ENCODE measurements at regions not wholly inside any gene's neighbourhood (a gene's known extent, or its start where the extent isn't known, plus 50 kb on each side); places are given as distances from the start of the nearest gene placed in this dataset.

DNA sequence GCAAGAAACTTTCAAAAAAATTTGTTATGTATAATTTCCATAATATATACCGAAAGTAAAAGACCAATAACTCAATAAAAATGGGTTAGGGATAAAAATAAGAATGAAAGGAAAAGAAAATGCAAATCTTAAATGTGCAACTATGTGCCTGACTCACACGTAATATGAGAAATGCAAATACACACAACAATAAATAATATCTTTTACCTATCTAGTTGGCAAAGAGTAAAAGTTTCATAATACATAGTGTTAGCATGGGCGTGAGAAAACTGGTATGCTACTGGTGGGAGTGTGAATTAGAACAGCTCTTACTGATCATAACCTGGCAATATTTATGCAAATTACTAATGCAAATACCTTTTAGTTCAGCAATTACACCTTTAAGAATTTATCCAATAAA, 438.5 kb upstream of the CITED2 start:
- Histone ChIP-seq H3K36me3 (ENCODE audit: insufficient read depth, low read length) (no peaks in the 10 kb centered on the region), H3K27me3 (ENCODE audit: insufficient read depth, low read length) (no peaks in the 10 kb centered on the region), H3K9me3 (ENCODE audit: low read length) (no peaks in the 10 kb centered on the region), H3K4me3 (ENCODE audit: low read length) (no peak overlapping the region), H2AFZ (ENCODE audit: low read depth, low read length) (no peak overlapping the region), H3K4me1 (ENCODE audit: insufficient read depth, low read length) (no peaks in the 10 kb centered on the region)

DNA sequence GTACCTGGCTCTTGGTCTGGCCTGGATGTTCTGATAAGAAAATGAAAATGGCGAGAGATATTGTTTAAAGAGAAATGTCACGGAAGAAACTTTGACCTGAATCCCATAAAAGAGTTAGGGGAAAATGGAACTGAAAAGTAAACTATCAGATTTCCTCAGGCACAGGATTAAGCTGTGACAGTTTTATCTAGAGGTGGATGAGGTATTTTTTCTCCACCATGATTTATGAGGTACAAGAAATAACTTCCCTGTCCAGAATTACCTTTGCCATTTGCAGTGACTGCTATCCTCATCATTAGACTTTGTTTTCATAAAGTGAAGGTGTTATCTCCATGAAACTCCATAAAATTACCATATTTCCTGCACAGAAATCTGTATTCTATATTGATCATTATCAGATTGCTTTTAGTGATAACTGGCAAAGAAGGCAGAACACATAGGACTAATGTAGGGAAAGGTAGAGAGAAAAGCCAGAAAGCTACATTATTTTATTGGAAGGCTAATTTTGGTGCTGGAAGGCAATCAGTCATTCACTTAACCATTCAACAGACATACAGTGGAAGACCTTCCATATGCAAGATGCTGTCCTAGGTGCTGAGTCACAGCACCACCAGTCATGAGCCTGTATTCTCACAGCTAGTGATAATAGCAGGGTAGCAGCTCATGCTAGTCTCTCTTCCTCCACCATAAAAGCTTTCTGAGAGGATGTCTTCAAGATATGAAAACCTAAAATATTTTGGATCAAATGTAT, 427.3 kb upstream of the CITED2 start:
- H2AFZ ChIP-seq (ENCODE audit: low read depth, low read length) = no peak overlapping the region
- no peaks in the 10 kb centered on the region for H3K9me3 ChIP-seq (ENCODE audit: low read length)
- H3K4me1 ChIP-seq (ENCODE audit: insufficient read depth, low read length) = no peaks in the 10 kb centered on the region
- H3K36me3 ChIP-seq (ENCODE audit: insufficient read depth, low read length) = no peaks in the 10 kb centered on the region
- H3K4me3 ChIP-seq (ENCODE audit: low read length) = no peak overlapping the region
- H3K27me3 ChIP-seq (ENCODE audit: insufficient read depth, low read length) = no peaks in the 10 kb centered on the region

GRCh38 chr6:139800837-139801236, 426.4 kb upstream of the CITED2 start:
- H3K27me3 ChIP-seq (ENCODE audit: insufficient read depth, low read length) = no peaks in the 10 kb centered on the region
- no peaks in the 10 kb centered on the region for H3K4me1 ChIP-seq (ENCODE audit: insufficient read depth, low read length)
- H3K4me3 ChIP-seq (ENCODE audit: low read length) = no peak overlapping the region
- no peaks in the 10 kb centered on the region for H3K36me3 ChIP-seq (ENCODE audit: insufficient read depth, low read length)
- H2AFZ ChIP-seq (ENCODE audit: low read depth, low read length) = no peak overlapping the region
- H3K9me3 ChIP-seq (ENCODE audit: low read length) = no peaks in the 10 kb centered on the region

DNA sequence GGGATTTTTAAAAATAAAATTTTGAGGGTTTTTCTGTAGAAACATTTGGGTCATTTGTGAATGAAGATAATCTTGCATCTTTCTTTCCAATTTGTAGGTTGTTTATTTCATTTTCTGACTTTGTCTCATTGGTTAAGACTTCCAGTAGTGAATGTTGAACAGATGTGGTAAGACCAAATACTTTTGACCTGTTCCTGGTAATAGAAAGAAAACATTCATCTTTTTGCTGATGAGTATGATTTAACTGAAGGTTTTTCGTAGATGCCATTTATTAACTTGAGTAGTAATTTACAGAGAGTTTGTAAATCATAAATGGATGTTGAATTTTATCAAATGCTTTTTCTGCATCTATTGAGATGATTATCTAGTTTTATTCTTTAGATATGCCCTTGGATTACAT, 416.1 kb upstream of the CITED2 start:
- Histone ChIP-seq H3K4me1 (ENCODE audit: insufficient read depth, low read length) (no peaks in the 10 kb centered on the region), H3K27me3 (ENCODE audit: insufficient read depth, low read length) (no peaks in the 10 kb centered on the region), H3K9me3 (ENCODE audit: low read length) (peaks cover 13% of the 10 kb centered on the region), H2AFZ (ENCODE audit: low read depth, low read length) (no peak overlapping the region), H3K36me3 (ENCODE audit: insufficient read depth, low read length) (no peaks in the 10 kb centered on the region), H3K4me3 (ENCODE audit: low read length) (no peak overlapping the region)

DNA sequence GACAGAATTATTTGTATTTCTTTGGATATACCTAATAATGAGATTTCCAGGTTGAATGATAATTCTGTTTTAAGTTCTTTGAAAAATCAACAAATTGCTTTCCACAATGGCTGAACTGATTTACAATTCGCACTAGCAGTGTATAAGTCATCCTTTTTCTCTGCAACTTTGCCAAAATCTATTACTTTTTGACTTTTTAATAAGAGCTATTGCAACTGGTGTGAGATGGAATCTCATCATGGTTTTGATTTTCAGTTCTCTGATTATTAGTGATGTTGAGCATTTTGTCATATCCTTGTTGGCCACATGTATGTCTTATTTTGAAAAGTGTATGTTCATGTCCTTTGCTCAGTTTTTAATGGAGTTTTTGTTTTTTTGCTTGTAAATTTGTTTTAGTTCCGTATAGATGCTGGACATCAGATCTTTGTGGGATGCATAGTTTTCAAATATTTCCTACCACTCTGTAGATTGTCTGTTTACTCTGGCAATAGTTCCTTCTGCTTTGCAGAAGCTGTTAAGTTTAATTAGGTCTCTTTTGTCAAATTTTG, 409.8 kb upstream of the CITED2 start:
- H2AFZ ChIP-seq (ENCODE audit: low read depth, low read length) = no peak overlapping the region
- no peaks in the 10 kb centered on the region for H3K36me3 ChIP-seq (ENCODE audit: insufficient read depth, low read length)
- H3K27me3 ChIP-seq (ENCODE audit: insufficient read depth, low read length) = no peaks in the 10 kb centered on the region
- H3K4me1 ChIP-seq (ENCODE audit: insufficient read depth, low read length) = no peaks in the 10 kb centered on the region
- no peak overlapping the region for H3K4me3 ChIP-seq (ENCODE audit: low read length)
- H3K9me3 ChIP-seq (ENCODE audit: low read length) = peaks cover 13% of the 10 kb centered on the region

DNA sequence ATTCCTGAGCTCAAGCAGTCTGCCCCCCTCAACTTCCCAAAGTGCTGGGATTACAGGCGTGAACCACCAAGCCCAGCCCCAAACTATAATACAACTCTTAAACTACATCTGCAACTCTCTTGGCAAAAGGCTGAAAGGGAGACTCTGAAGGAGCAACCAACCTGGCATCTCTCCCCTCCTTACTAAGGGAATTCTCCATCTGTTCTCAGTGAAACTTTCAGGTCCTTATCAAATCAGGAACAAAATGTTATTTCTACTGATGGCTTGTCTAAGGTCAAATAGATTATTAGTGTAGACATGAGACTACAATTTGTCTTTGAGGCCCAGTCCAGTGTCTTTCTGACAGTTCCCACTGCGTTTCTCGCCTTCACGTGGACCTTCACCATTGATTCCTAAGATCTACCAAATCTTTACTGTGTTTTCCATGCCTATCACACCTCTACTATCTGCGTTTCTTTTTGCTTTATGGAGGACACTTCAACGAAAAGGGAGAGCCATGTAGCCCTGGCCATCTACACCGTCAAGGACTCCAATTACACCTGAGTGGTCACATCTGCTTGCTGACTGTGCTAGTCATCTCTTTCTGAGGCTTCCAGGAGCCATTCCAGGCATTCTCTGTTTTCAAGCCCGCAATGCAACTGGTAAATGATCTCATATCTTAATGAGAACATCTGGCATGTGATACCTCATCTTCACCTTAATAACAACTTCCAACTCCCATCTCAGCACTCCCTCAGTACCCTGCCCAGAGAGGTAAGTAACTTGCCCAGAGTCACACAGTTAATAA, 405.7 kb upstream of the CITED2 start:
- no peak overlapping the region for H2AFZ ChIP-seq (ENCODE audit: low read depth, low read length)
- H3K4me3 ChIP-seq (ENCODE audit: low read length) = no peak overlapping the region
- peaks cover 39% of the 10 kb centered on the region for H3K4me1 ChIP-seq (ENCODE audit: insufficient read depth, low read length)
- no peaks in the 10 kb centered on the region for H3K36me3 ChIP-seq (ENCODE audit: insufficient read depth, low read length)
- H3K9me3 ChIP-seq (ENCODE audit: low read length) = no peaks in the 10 kb centered on the region
- no peaks in the 10 kb centered on the region for H3K27me3 ChIP-seq (ENCODE audit: insufficient read depth, low read length)

GRCh38 chr6:139778688-139779087, 404.2 kb upstream of the CITED2 start:
- Histone ChIP-seq H3K36me3 (ENCODE audit: insufficient read depth, low read length) (no peaks in the 10 kb centered on the region), H2AFZ (ENCODE audit: low read depth, low read length) (no peak overlapping the region), H3K9me3 (ENCODE audit: low read length) (no peaks in the 10 kb centered on the region), H3K27me3 (ENCODE audit: insufficient read depth, low read length) (no peaks in the 10 kb centered on the region), H3K4me1 (ENCODE audit: insufficient read depth, low read length) (peaks cover 40% of the 10 kb centered on the region), H3K4me3 (ENCODE audit: low read length) (no peak overlapping the region)

DNA sequence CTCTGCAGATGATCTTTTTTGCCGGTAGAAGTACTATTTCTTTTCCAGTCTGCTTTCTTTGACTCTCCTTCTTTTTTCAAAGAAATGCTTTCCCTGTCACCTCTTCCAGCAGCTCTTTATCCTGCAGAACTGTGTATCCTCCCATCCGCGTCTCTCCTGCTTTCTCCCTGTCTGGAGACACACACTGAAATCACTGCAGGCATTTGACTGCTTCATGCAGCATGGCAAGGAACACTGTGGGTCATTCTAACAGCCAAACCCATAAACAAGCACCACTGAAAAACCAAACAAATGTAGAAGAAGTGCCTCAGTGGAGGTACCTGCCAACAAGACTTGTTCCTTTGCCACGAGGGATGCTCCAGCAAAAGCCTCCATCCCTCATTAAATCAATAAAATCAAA, 403.7 kb upstream of the CITED2 start:
- Histone ChIP-seq H3K4me3 (ENCODE audit: low read length) (peak overlapping the region; percentile 22), H3K36me3 (ENCODE audit: insufficient read depth, low read length) (no peaks in the 10 kb centered on the region), H3K27me3 (ENCODE audit: insufficient read depth, low read length) (no peaks in the 10 kb centered on the region), H3K9me3 (ENCODE audit: low read length) (no peaks in the 10 kb centered on the region), H3K4me1 (ENCODE audit: insufficient read depth, low read length) (peaks cover 40% of the 10 kb centered on the region), H2AFZ (ENCODE audit: low read depth, low read length) (peak overlapping the region; percentile 77)

GRCh38 chr6:139777202-139777970, 402.9 kb upstream of the CITED2 start:
- H3K4me1 ChIP-seq (ENCODE audit: insufficient read depth, low read length) = peaks cover 40% of the 10 kb centered on the region
- no peaks in the 10 kb centered on the region for H3K9me3 ChIP-seq (ENCODE audit: low read length)
- H3K27me3 ChIP-seq (ENCODE audit: insufficient read depth, low read length) = no peaks in the 10 kb centered on the region
- H2AFZ ChIP-seq (ENCODE audit: low read depth, low read length) = peak overlapping the region; percentile 77
- H3K36me3 ChIP-seq (ENCODE audit: insufficient read depth, low read length) = no peaks in the 10 kb centered on the region
- H3K4me3 ChIP-seq (ENCODE audit: low read length) = peak overlapping the region; percentile 22

DNA sequence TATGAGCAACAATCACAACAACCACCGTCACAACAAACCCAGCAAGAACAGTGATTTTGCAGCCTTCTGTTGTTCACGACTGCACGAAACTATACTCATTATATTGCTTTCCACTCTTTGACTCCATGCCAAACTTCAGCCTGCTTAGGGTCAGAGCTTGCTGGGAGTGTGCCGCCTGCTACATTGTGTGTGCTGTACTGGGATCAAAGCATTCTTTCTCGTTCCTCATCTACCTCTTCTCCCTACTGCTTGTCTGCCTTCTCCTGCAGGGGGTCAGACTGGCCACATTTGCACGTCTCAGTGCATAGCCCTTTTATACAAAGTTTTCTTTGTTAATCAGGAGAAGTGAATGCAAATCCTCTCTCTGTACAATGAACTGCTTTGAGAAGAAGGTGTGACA, 401.6 kb upstream of the CITED2 start:
- Histone ChIP-seq H3K9me3 (ENCODE audit: low read length) (no peaks in the 10 kb centered on the region), H3K27me3 (ENCODE audit: insufficient read depth, low read length) (no peaks in the 10 kb centered on the region), H3K36me3 (ENCODE audit: insufficient read depth, low read length) (no peaks in the 10 kb centered on the region)

GRCh38 chr6:139768196-139768595, 393.7 kb upstream of the CITED2 start:
- peaks cover 7% of the 10 kb centered on the region for H3K4me1 ChIP-seq (ENCODE audit: insufficient read depth, low read length)
- H2AFZ ChIP-seq (ENCODE audit: low read depth, low read length) = no peak overlapping the region
- H3K27me3 ChIP-seq (ENCODE audit: insufficient read depth, low read length) = no peaks in the 10 kb centered on the region
- H3K9me3 ChIP-seq (ENCODE audit: low read length) = no peaks in the 10 kb centered on the region
- no peaks in the 10 kb centered on the region for H3K36me3 ChIP-seq (ENCODE audit: insufficient read depth, low read length)
- no peak overlapping the region for H3K4me3 ChIP-seq (ENCODE audit: low read length)

More for the DNA sequence above, 401.6 kb upstream of the CITED2 start:
- peaks cover 40% of the 10 kb centered on the region for H3K4me1 ChIP-seq (ENCODE audit: insufficient read depth, low read length)
- no peak overlapping the region for H2AFZ ChIP-seq (ENCODE audit: low read depth, low read length)
- no peak overlapping the region for H3K4me3 ChIP-seq (ENCODE audit: low read length)

DNA sequence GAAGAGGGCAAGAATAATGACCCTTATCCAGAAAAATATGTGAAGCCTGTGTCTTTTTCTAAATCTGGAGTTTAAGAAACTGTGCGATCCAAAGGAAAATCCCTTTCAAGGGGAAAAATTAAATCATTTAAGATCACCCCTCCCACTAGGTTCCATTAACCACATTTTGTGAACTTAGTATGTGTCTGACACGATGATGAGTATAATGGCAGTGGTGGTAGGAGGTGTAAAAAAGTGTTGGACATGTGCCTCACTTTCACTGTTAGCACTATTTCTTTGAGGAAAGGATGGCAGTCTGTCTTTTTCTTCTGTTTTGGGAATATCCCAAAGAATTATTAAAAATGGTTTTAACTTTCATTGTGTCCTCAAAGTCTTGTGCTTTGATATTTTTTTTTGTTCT, 392.3 kb upstream of the CITED2 start:
- no peaks in the 10 kb centered on the region for H3K36me3 ChIP-seq (ENCODE audit: insufficient read depth, low read length)
- no peaks in the 10 kb centered on the region for H3K27me3 ChIP-seq (ENCODE audit: insufficient read depth, low read length)
- no peak overlapping the region for H3K4me3 ChIP-seq (ENCODE audit: low read length)
- peaks cover 10% of the 10 kb centered on the region for H3K4me1 ChIP-seq (ENCODE audit: insufficient read depth, low read length)
- H2AFZ ChIP-seq (ENCODE audit: low read depth, low read length) = no peak overlapping the region
- H3K9me3 ChIP-seq (ENCODE audit: low read length) = no peaks in the 10 kb centered on the region

GRCh38 chr6:139765825-139766285, 391.4 kb upstream of the CITED2 start:
- Histone ChIP-seq H3K4me3 (ENCODE audit: low read length) (no peak overlapping the region), H3K36me3 (ENCODE audit: insufficient read depth, low read length) (no peaks in the 10 kb centered on the region), H3K27me3 (ENCODE audit: insufficient read depth, low read length) (no peaks in the 10 kb centered on the region), H3K4me1 (ENCODE audit: insufficient read depth, low read length) (peaks cover 10% of the 10 kb centered on the region), H3K9me3 (ENCODE audit: low read length) (no peaks in the 10 kb centered on the region), H2AFZ (ENCODE audit: low read depth, low read length) (no peak overlapping the region)

All from neuron (in vitro differentiated cells).